Tibial artery (tissue), 4 donors: ENCODE measurements at regions not wholly inside any gene's neighbourhood (a gene's known extent, or its start where the extent isn't known, plus 50 kb on each side); places are given as distances from the start of the nearest gene placed in this dataset.
"Not testable (repeated sequence)": the region's sequence is repeated elsewhere in the genome, so short reads cannot be mapped to it uniquely, and the experiment has no call there.

Experiments
- DNase-seq, 2 donors: peaks; one replicate each; pipeline ENCODE4 v3.0.0-alpha.2; 2019
- H3K27ac ChIP-seq, 2 donors: fragments of 200-600 bp; sonication (generic) in 1 of 2; 1 replicate in 1 of 2; 2 replicates in 1 of 2; pipeline ENCODE4 v1.5.1; 2018 to 2019; ENCODE audit warnings: mild to moderate bottlenecking in 1 of 2
- H3K27me3 ChIP-seq, 2 donors: fragments of 200-600 bp; sonication (generic) in 1 of 2; one replicate each; pipeline versions ENCODE4 v1.5.1 to v1.6.0; 2016 to 2019
- H3K36me3 ChIP-seq, 3 donors: fragments of 200-600 bp; sonication (generic) in 2 of 3; one replicate each; pipeline ENCODE4 v1.5.1; 2016 to 2019; ENCODE audit warnings: mild to moderate bottlenecking in 2 of 3
- H3K4me1 ChIP-seq, 4 donors: fragments of 200-600 bp; sonication (generic) in 2 of 4; 1 replicate in 3 of 4; 2 replicates in 1 of 4; pipeline ENCODE4 v1.5.1; 2016 to 2019
- H3K4me3 ChIP-seq, 2 donors: fragments of 200-600 bp; sonication (generic) in 1 of 2; 1 replicate in 1 of 2; 2 replicates in 1 of 2; pipeline ENCODE4 v1.5.1; 2018 to 2019; ENCODE audit warnings: mild to moderate bottlenecking in 2 of 2
- H3K9me3 ChIP-seq, 3 donors: fragments of 200-600 bp; sonication (generic) in 1 of 3; one replicate each; pipeline ENCODE4 v1.5.1; 2016 to 2019
- intact Hi-C: fragments of 100-400 bp; cut with DNase I; formaldehyde crosslinking; loops from one replicate; pipeline ENCODE4 v1.15.0; 2023; ENCODE audit warnings: low total_unique reads
- TF ChIP-seq, protein P1 (sequence below), 2 experiments: fragments of 200-600 bp in 1 of 2; fragments of 450-650 bp in 1 of 2; IDR thresholded peaks; one replicate each; pipeline ENCODE4 v1.5.1; 2017 to 2019; ENCODE audit warnings: antibody characterized with exemption in 2 of 2, mild to moderate bottlenecking in 1 of 2, moderate library complexity in 1 of 2

- no peak for DNase-seq
- no peaks in the 10 kb centered on the region for H3K9me3 ChIP-seq
- H3K4me1 ChIP-seq = no peaks in the 10 kb centered on the region
- no peak overlapping the region for H3K27ac ChIP-seq
- no peaks in the 10 kb centered on the region for H3K36me3 ChIP-seq
- intact Hi-C loops = no loop called here
- TF ChIP-seq, protein P1, sequence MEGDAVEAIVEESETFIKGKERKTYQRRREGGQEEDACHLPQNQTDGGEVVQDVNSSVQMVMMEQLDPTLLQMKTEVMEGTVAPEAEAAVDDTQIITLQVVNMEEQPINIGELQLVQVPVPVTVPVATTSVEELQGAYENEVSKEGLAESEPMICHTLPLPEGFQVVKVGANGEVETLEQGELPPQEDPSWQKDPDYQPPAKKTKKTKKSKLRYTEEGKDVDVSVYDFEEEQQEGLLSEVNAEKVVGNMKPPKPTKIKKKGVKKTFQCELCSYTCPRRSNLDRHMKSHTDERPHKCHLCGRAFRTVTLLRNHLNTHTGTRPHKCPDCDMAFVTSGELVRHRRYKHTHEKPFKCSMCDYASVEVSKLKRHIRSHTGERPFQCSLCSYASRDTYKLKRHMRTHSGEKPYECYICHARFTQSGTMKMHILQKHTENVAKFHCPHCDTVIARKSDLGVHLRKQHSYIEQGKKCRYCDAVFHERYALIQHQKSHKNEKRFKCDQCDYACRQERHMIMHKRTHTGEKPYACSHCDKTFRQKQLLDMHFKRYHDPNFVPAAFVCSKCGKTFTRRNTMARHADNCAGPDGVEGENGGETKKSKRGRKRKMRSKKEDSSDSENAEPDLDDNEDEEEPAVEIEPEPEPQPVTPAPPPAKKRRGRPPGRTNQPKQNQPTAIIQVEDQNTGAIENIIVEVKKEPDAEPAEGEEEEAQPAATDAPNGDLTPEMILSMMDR (IDR thresholded peaks at IDR 0.05) = no peak
- H3K4me3 ChIP-seq = no peak overlapping the region
- H3K27me3 ChIP-seq = no peaks in the 10 kb centered on the region
Measured at GRCh38 chr2:16393500-16394071, 272.0 kb downstream of the CYRIA start.

GRCh38 chr2:16392647-16393499 is 272.8 kb downstream of the CYRIA start:
- Histone ChIP-seq H3K4me3 (no peak overlapping the region), H3K36me3 (no peaks in the 10 kb centered on the region), H3K9me3 (no peaks in the 10 kb centered on the region), H3K27ac (no peak overlapping the region), H3K27me3 (no peaks in the 10 kb centered on the region), H3K4me1 (no peaks in the 10 kb centered on the region)
- no peak for DNase-seq
- intact Hi-C loops = no loop called here
- TF ChIP-seq, protein P1 (IDR thresholded peaks at IDR 0.05) = no peak

- H3K36me3 ChIP-seq = no peaks in the 10 kb centered on the region
- DNase-seq = no peak
- intact Hi-C loops = no loop called here
- H3K27me3 ChIP-seq = no peaks in the 10 kb centered on the region
- no peaks in the 10 kb centered on the region for H3K9me3 ChIP-seq
- TF ChIP-seq, protein P1 (IDR thresholded peaks at IDR 0.05) = no peak
- no peak overlapping the region for H3K27ac ChIP-seq
- H3K4me1 ChIP-seq = no peaks in the 10 kb centered on the region
- H3K4me3 ChIP-seq = no peak overlapping the region
Measured at GRCh38 chr2:16391986-16392385, 273.6 kb downstream of the CYRIA start.

- DNase-seq = no peak
Measured at GRCh38 chr2:16390561-16390960, 275.1 kb downstream of the CYRIA start.

DNA sequence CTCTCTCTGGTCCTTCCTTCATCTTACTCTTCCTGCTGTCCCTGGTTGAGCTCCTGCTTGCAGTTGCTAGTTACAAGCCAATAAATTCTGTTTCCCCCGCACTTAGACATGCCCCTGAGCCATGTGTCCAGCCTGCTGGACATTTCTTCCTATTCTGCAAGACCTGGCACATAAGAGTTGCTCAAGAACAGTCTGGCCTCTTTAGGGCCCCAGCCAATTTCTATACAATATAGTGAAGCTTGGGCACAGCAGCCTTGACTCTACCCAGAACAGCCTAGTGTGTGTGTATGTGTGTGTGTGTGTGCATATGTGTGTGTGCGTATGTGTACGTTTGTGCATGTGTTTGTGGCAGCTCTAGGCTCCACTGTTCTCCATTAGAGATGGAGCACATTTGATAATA is 276.0 kb downstream of the CYRIA start:
- TF ChIP-seq, protein P1 (IDR thresholded peaks at IDR 0.05) = no peak
- Histone ChIP-seq H3K9me3 (no peaks in the 10 kb centered on the region), H3K4me1 (no peaks in the 10 kb centered on the region), H3K4me3 (no peak overlapping the region), H3K27ac (no peak overlapping the region), H3K36me3 (no peaks in the 10 kb centered on the region), H3K27me3 (no peaks in the 10 kb centered on the region)
- intact Hi-C loops = no loop called here
- DNase-seq = no peak

More at GRCh38 chr2:16390561-16390960, 275.1 kb downstream of the CYRIA start:
- TF ChIP-seq, protein P1 (IDR thresholded peaks at IDR 0.05) = no peak
- Histone ChIP-seq H3K4me3 (no peak overlapping the region), H3K36me3 (no peaks in the 10 kb centered on the region), H3K9me3 (no peaks in the 10 kb centered on the region), H3K27me3 (no peaks in the 10 kb centered on the region), H3K4me1 (no peaks in the 10 kb centered on the region), H3K27ac (no peak overlapping the region)
- intact Hi-C loops = no loop called here

- H3K36me3 ChIP-seq, H3K27ac ChIP-seq, H3K27me3 ChIP-seq, DNase-seq, H3K4me3 ChIP-seq, intact Hi-C loops, H3K4me1 ChIP-seq, H3K9me3 ChIP-seq: not testable (repeated sequence)
Measured at GRCh38 chr2:16388199-16388830, 277.3 kb downstream of the CYRIA start.
